DMS79 (cell line): ENCODE measurements at regions not wholly inside any gene's neighbourhood (a gene's known extent, or its start where the extent isn't known, plus 50 kb on each side); places are given as distances from the start of the nearest gene placed in this dataset.
"Not testable (repeated sequence)": the region's sequence is repeated elsewhere in the genome, so short reads cannot be mapped to it uniquely, and the experiment has no call there.

Experiments
- DNase-seq: peaks from one replicate; lab custom pipeline; 2025; lab: John Stamatoyannopoulos, UW

- no peak for DNase-seq
Measured at GRCh38 chr6:9308284-9308683, 872.9 kb upstream of the SLC35B3 start.

- DNase-seq, result no peak
Measured at GRCh38 chr6:9307786-9308185, 872.4 kb upstream of the SLC35B3 start.

GRCh38 chr6:9307187-9307586 lies 871.8 kb upstream of the SLC35B3 start:
- DNase-seq, result no peak

- no peak for DNase-seq
Measured at GRCh38 chr6:9295644-9296043, 860.3 kb upstream of the SLC35B3 start.

- no peak for DNase-seq
Measured at GRCh38 chr6:9292975-9293374, 857.6 kb upstream of the SLC35B3 start.

GRCh38 chr6:9290342-9290741 lies 855.0 kb upstream of the SLC35B3 start:
- not testable (repeated sequence) for DNase-seq

GRCh38 chr6:9272671-9273070 lies 837.3 kb upstream of the SLC35B3 start:
- no peak for DNase-seq

- no peak for DNase-seq
Measured at GRCh38 chr6:9266741-9267140, 831.4 kb upstream of the SLC35B3 start.

GRCh38 chr6:9257215-9257614 lies 821.9 kb upstream of the SLC35B3 start:
- no peak for DNase-seq

- DNase-seq, result no peak
Measured at GRCh38 chr6:9254251-9254650, 818.9 kb upstream of the SLC35B3 start.

- no peak for DNase-seq
Measured at GRCh38 chr6:9252799-9253198, 817.5 kb upstream of the SLC35B3 start.

- DNase-seq, result no peak
Measured at GRCh38 chr6:9250852-9251251, 815.5 kb upstream of the SLC35B3 start.

GRCh38 chr6:9248133-9248532 lies 812.8 kb upstream of the SLC35B3 start:
- no peak for DNase-seq

- DNase-seq, result no peak
Measured at GRCh38 chr6:9240861-9241260, 805.5 kb upstream of the SLC35B3 start.

- no peak for DNase-seq
Measured at GRCh38 chr6:9236443-9236842, 801.1 kb upstream of the SLC35B3 start.

- DNase-seq, result no peak
Measured at GRCh38 chr6:9233686-9234085, 798.3 kb upstream of the SLC35B3 start.

GRCh38 chr6:9233226-9233625 lies 797.9 kb upstream of the SLC35B3 start:
- no peak for DNase-seq

GRCh38 chr6:9225441-9225871 lies 790.1 kb upstream of the SLC35B3 start:
- no peak for DNase-seq

- DNase-seq, result no peak
Measured at GRCh38 chr6:9224539-9224938, 789.2 kb upstream of the SLC35B3 start.

- DNase-seq, result not testable (repeated sequence)
Measured at GRCh38 chr6:9213717-9214116, 778.4 kb upstream of the SLC35B3 start.

- no peak for DNase-seq
Measured at GRCh38 chr6:9208966-9209365, 773.6 kb upstream of the SLC35B3 start.

GRCh38 chr6:9205645-9206044 lies 770.3 kb upstream of the SLC35B3 start:
- no peak for DNase-seq

GRCh38 chr6:9204171-9204570 lies 768.8 kb upstream of the SLC35B3 start:
- no peak for DNase-seq

GRCh38 chr6:9200712-9201111 lies 765.4 kb upstream of the SLC35B3 start:
- no peak for DNase-seq

GRCh38 chr6:9197726-9198125 lies 762.4 kb upstream of the SLC35B3 start:
- DNase-seq, result no peak
